ENCODE measurements at regions not wholly inside any gene's neighbourhood (a gene's known extent, or its start where the extent isn't known, plus 50 kb on each side); places are given as distances from the start of the nearest gene placed in this dataset.

DNA sequence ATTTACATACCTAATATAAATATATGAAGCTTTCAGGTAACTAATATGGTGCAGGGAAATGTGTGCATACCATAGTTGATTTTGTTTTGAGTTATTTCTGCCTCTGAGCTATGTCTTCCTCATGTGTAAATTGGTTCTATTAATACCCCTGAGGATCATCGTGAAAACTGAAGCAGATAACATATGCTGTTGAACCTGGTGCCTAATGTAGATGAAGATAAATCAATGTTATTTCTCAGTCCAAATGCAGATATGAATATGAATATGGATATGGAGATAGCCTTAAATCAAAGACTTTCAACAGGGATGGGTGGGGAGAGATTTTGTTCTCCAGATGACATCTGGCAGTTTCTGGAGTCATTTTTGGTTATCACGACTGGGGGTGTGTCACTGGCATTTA lies 122.3 kb upstream of the ANKRD30A start:
- TF ChIP-seq RFX5 (IDR thresholded peaks at IDR 0.05; ENCODE audit: low read depth, low read length) = no peak
- no peak for TF ChIP-seq RAD21 (IDR thresholded peaks at IDR 0.05; ENCODE audit: low read length)
- TF ChIP-seq, protein P1, sequence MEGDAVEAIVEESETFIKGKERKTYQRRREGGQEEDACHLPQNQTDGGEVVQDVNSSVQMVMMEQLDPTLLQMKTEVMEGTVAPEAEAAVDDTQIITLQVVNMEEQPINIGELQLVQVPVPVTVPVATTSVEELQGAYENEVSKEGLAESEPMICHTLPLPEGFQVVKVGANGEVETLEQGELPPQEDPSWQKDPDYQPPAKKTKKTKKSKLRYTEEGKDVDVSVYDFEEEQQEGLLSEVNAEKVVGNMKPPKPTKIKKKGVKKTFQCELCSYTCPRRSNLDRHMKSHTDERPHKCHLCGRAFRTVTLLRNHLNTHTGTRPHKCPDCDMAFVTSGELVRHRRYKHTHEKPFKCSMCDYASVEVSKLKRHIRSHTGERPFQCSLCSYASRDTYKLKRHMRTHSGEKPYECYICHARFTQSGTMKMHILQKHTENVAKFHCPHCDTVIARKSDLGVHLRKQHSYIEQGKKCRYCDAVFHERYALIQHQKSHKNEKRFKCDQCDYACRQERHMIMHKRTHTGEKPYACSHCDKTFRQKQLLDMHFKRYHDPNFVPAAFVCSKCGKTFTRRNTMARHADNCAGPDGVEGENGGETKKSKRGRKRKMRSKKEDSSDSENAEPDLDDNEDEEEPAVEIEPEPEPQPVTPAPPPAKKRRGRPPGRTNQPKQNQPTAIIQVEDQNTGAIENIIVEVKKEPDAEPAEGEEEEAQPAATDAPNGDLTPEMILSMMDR (conservative IDR thresholded peaks at IDR 0.05; ENCODE audit: low read depth, low read length) = no peak

Data from IMR-90 (cell line).